ENCODE measurements at regions not wholly inside any gene's neighbourhood (a gene's known extent, or its start where the extent isn't known, plus 50 kb on each side); places are given as distances from the start of the nearest gene placed in this dataset.

DNA sequence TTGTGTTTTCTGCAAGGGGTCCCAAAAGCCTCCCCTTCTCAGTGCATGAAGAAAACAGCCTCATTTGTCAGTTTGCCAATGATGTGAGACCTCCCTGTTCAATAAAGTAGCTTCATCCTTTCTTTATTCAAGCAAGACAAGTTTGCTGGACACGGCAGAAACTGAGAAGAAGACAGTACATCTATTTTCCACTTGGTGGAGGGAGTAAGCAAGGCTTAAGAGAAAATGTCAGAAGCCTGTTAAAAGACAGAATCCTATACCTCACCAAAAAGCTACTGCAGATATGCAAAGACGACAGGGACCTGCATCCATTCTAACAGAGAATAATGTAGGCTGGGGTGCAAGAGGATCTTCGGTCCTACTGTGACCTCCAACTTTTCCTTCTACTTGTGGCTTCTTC is 506.8 kb upstream of the VRK2 start:
- DNase-seq, result no peak

- no peak for DNase-seq
Measured at GRCh38 chr2:57542081-57542480, 504.5 kb upstream of the VRK2 start.

- no peak for DNase-seq
Measured at GRCh38 chr2:57543211-57543610, 503.4 kb upstream of the VRK2 start.

DNA sequence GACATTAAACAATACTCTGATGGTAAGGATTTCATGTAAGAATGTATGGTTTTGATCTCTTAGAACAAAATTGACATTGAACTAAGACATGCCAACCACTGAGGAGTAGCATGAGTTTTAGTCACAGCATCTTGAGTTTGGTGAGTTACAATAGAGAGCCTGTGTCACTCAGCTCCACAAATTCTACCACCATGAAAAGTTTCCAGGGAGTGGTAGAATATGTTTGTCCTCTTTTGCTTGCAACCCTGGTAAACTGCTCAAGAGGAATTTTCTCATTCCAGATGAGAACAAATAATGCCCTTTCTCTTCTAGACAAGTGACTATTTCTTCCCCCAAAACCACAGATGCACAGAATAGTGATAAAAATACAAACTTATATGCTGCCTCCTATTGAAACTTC is 502.0 kb upstream of the VRK2 start:
- no peak for DNase-seq

GRCh38 chr2:57546478-57546877 is 500.1 kb upstream of the VRK2 start:
- DNase-seq, result no peak

GRCh38 chr2:57549642-57550102 is 496.9 kb upstream of the VRK2 start:
- DNase-seq, result no peak

DNA sequence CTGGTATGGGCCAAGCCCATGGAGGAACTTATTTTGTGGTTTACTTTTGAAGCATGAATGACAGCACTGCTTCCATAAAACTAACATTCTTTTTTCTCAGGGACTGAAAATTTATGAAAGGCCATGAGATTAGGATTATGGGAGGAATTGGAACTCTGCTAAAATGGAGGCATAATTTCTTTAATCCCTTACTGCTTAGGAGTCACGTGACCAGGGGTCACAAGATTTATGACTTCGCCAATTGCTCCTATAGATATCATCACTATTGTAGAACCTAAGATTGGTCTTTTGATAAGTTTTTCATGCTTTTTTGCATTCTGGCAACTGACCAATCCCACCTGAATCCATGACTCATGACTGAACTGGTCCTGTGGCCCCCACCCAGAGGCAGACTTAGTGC is 495.7 kb upstream of the VRK2 start:
- DNase-seq, result no peak

DNA sequence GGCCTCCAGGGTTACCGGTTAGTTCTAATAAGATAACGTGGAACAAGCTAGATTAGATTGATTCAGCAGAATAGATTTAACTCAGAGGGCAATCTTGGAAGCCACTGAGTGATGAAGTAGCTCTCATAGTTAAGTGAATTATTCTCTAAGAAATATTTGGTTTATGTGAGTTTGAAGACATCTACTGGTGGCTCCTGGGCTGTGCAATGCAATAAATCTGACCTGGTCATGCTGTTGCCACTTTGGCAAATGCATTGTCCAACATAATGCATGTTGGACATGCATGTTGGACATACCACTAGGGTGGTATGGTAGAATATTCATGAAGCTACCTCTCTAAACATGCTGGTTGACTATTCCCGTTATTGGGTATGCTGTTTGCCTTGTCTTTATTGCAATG is 493.7 kb upstream of the VRK2 start:
- DNase-seq, result no peak

DNA sequence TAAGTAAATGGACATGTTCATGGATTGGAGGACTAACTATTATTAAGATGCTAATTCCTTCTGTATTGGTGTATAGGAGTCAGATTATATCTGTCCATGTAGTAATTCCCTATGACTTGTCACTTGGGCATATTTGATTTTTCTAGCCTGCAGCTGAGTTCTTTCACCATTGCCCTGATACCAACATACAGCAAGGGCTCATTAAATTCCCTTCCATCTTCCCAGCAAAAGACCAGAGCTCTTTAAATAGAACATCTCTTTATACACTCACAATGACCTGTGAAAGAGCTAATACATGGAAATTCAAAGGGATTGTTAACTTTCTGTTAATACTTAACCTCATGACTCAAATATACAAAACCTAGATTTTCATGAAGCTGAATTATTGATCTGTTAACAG is 492.3 kb upstream of the VRK2 start:
- DNase-seq, result no peak

- no peak for DNase-seq
Measured at GRCh38 chr2:57558312-57558711, 488.3 kb upstream of the VRK2 start.

DNA sequence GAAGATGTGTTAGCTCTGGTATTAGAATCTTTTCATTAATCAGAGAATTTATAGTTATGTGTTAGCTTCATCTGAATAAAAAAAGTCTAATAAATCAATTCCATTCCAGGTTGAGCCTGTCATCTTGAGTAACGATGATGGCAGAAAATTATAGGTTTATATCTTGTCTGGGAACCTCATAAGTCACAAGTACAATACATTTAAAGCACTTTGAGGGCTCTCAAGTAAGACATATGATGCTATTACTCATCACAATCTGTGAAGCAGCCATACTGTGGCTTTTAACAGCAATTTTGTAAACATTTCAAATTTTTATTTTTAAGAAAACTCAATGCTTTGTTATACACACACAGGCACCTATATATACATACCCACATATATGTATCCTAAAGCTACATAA is 484.1 kb upstream of the VRK2 start:
- no peak for DNase-seq

DNA sequence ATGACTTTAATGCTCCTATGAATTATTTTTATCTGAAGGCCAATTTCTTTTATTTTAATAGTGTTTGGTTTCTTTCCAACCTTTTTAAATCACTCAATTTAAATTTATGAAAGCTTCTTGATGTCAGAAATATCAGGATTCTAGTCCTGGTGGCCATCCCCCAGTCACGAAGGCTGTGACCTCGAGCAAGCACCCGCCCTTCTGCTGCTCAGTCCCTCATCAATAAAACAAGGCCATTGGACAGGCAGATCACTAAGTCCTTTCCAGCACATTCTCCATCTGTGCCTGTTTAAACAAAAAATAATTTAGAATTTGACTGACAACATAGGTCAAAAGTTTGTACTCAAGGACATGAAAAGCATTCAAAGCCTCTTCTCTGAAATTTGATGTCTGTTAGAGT is 483.6 kb upstream of the VRK2 start:
- DNase-seq, result no peak

DNA sequence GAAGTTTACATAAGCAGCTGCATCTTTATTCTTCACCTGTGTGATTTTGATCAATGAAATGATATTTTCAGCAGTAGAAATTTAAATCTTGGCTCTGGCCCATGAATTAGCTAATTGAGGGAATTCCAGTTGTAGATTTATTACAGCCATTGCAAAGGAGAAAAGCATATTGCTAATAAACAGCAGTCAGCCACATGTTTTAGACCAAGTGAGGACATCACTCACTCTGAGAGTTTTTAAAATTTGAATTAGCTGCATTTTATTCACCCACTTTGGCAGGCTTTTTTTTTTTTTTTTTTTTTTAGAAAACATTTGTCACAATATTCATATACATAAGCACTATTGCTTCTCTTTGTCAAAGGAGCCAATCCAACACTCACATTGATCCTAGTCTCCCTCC is 479.4 kb upstream of the VRK2 start:
- DNase-seq, result no peak

- DNase-seq, result no peak
Measured at GRCh38 chr2:57569396-57569795, 477.2 kb upstream of the VRK2 start.

- no peak for DNase-seq
Measured at GRCh38 chr2:57570961-57571360, 475.6 kb upstream of the VRK2 start.

GRCh38 chr2:57575700-57576268 is 470.8 kb upstream of the VRK2 start:
- no peak for DNase-seq

- DNase-seq, result no peak
Measured at GRCh38 chr2:57576983-57577382, 469.6 kb upstream of the VRK2 start.

DNA sequence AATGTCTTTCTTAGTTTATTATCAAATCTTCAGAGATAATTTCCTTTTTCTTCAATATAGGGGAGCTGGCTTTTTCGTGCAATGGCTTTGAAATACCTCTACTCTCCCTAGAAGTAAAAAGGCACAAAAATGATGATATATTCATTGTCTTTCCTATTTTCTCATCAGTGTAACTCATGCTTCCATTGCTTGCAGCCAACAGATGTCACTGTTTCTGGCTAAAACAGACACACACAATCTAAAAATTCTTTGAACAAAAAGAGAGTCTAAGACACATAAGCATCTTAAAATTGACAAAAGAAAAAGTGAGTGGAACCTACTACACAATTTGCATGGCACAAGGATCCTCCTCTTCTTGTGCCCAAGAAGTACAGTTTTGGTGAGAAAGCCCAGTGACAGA is 448.7 kb upstream of the VRK2 start:
- DNase-seq, result no peak

- no peak for DNase-seq
Measured at GRCh38 chr2:57598551-57598950, 448.1 kb upstream of the VRK2 start.

- no peak for DNase-seq
Measured at GRCh38 chr2:57602733-57603132, 443.9 kb upstream of the VRK2 start.

- no peak for DNase-seq
Measured at GRCh38 chr2:57614988-57615387, 431.6 kb upstream of the VRK2 start.

- DNase-seq, result no peak
Measured at GRCh38 chr2:57615855-57616556, 430.6 kb upstream of the VRK2 start.

- no peak for DNase-seq
Measured at GRCh38 chr2:57617318-57617717, 429.3 kb upstream of the VRK2 start.

GRCh38 chr2:57621122-57621663 is 425.4 kb upstream of the VRK2 start:
- no peak for DNase-seq

DNA sequence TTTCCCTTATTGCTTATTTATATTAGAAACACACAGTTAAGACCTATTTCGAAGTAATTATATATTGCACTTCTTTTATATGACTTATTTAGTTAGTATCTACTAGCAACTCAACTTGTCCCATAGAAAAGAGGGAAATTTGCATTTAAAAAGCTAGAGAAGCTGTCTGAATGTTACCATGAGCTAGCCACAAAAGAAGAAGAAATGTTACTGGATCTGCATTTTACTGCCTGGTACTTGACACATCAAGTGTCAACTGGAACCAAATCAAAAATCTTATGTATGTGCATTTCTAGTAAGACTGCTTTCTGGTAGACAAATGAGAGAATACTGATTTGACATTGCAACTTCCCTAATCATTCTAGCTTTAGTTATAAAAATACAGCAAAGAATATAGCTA is 424.6 kb upstream of the VRK2 start:
- DNase-seq, result no peak
